GM18499 (cell line): ENCODE measurements at regions not wholly inside any gene's neighbourhood (a gene's known extent, or its start where the extent isn't known, plus 50 kb on each side); places are given as distances from the start of the nearest gene placed in this dataset.

Experiments used
- ATAC-seq: cut with Tn5 transposase; IDR thresholded peaks from one replicate; pipeline ENCODE4 v1.9.1; 2021; ENCODE audit warnings: moderate number of reproducible peaks; ENCODE audit not compliant: insufficient read depth, unreplicated experiment

DNA sequence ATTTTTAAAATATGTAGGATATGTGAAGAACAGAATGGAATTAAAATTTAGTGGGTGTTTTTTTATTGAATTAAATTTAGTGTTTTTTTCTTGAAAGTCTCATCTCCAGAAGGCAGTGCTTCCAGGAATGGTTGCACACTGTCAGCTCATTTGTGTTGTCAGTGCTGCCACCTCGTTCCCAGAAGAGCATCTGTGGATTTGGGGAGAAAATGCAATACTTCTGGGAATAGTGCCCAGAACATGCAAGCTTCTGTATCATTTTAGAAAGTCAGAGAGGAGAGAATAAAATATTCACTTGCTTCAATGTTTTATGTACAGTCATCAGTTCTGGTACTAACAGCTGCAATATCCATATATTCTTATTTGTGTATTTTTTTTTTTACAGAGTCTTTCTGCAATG lies 608.8 kb downstream of the PCDH7 start:
- ATAC-seq: no peak

DNA sequence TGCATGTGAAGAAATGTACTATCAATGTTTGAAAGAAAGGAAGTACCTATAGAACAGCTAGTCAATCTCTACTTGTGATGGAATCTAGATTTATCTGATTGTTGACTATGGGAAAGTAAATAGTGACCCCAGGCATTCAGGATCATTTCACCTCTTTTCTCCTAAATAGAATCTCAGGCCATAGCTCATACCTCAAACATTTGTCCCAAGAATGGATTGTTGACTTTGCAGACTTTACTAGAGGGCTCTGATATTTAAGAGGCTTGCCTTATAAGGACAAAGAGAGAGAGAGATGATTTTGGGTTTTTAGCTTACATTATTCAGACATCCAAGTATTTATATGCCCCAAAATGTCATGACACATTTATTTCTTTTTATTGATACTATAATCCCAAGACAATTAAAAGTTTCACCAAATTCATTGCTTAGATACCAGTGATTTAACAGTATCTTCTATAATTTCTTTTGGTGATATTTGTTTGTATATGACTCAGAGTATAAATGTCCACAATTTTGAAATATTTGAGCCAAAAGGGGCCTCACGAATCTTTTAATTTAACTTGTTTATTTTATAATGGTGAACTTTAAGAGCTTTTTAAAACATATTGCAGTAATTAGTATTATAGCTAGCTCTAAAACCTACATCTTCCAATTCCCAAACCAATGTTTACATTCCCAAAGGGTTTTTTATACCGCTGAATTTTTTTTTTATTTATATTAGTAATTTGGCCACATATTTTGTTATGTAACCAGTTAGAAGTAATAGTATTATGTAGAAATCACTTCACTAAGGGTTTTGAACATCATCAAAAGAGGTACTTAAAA lies 614.1 kb downstream of the PCDH7 start:
- no peak for ATAC-seq

DNA sequence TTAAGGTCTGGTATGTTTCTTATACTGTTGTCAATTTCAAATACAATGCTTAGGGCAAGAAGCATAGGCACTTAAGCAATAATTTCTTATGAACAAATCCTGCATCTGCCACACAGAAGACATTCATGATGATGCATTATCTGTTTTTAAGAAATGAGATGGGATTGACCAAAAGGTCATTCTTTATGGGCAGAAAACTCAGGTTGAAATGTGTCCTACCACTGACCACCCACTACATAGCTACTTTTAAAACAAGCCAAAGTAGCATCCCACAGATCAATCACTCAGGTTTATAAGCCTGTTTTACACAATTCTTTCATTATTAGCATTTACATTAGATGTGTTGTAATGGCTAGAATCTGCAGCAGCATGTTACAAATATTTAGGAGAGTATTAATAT lies 617.8 kb downstream of the PCDH7 start:
- ATAC-seq: no peak

DNA sequence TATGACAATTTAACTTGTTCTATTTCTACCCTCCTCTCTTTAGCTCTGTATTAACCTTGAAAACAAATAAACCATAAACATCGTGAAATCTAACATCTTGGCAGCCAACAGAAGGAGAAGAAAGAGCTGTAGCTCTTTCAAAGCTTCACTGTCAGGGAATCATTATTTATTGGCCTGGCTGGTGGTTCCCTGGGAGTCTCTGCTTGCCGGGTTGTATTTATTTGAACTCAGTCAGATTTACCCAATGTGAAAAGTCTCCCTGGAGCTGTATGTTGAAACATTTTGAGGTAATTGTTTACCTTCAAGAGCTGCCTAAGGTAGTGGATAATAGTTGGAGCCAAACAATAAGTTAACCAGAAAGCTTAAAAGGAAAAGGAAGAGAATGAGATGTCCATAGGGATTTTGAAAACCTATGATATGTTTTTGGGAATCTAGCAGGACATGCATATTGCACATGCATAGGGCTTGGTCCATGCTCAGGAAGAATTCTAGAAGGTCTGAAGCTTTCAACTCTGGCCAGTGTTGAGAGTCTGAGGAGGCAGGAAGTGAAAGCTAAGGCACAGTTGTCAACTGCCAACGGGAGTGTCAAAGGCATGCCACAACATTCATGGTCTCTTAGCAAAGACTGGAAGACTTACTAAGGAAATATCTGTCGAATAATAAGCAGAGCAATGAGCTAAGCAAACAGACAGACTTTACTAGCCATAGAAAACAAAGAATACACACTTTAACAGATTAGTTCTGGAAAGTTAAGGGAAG lies 621.6 kb downstream of the PCDH7 start:
- no peak for ATAC-seq

DNA sequence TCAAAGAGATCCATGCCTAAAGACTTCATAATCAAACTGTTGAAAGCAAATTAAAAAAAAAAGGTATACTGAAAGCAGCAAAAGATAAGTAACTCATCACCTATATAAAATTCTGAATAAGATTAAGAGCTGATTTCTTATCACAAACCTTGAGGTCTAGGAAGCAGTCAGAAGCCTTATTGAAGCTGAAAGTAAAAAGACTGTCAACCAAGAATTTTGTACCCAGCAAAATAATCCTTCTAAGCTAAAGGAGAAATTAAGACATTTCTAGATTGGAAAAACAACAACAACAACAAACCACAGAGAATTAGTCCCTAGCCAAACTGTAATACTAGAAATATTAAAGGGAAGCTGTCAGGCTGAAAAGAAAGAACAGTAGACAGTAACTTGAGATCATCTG lies 622.9 kb downstream of the PCDH7 start:
- no peak for ATAC-seq

DNA sequence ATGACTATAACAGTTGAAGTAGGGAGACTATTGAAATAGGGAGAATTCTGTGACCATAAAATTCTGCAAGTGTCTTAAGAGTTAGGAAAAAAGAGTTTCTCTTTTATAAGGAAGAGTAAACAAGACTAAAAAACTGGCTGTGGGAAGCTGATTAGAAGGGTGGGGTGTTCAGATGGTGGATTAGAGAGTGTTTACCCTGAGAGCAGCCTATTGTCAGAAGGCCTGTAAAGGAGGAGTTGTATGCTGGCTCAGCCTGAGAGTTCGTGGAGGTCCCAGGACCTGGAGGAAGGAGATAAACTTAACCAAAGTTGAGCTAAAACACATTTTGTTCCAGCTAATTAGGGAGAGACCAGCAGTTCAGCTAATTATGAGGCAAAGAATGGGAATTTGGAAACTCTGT lies 629.7 kb downstream of the PCDH7 start:
- ATAC-seq: no peak

DNA sequence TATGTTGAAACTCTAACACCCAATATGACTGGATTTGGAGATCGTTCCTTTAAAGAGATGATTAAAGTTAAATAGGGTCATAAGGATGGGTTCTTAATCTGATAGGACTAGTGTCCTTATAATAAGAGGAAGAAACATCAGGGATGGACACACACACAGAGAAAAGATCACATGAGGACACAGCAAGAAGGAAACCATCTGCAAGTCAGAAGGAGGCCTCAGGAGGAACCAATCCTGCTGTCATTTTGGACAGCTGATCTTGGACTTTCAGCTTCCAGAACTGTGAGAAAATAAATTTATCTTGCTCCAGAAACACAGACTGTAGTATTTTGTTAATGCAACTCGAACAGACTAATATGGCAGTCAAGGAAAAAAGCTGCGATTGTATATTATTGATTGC lies 631.5 kb downstream of the PCDH7 start:
- ATAC-seq: no peak

DNA sequence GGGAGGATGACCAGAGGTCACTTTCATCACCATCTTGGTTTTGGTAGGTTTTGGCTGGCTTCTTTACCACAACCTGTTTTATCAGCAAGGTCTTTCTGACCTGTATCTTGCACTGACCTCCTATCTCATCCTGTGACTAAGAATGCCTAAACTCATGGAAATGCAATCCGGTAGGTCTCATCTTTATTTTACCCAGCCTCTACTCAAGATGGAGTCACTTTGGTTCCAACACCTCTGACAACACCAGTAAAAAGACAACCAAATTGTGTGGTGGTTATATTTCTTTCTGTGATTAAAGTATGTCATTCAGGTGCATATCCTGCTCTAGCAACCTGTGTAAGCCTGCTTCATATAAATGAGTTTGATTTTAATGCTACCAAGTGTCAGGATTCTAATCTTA lies 636.7 kb downstream of the PCDH7 start:
- ATAC-seq: no peak

DNA sequence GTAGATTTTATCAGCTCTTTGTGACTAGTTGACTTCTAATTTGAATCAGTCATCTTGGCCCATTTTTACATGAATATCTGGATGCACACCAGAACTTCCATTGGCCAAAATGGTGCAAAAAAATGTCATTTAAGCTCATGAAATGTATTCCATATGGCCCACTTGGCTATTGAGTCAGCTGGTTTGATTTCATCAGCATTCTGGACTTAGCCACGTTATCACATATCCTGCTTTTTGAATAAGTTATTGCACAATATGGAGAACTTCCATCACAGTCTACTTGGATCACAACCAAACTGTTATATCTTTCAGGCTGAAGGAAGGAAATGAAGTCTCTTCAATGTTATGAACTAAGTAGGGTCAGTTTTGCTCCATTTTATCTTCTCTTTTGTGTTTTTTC lies 640.6 kb downstream of the PCDH7 start:
- no peak for ATAC-seq

DNA sequence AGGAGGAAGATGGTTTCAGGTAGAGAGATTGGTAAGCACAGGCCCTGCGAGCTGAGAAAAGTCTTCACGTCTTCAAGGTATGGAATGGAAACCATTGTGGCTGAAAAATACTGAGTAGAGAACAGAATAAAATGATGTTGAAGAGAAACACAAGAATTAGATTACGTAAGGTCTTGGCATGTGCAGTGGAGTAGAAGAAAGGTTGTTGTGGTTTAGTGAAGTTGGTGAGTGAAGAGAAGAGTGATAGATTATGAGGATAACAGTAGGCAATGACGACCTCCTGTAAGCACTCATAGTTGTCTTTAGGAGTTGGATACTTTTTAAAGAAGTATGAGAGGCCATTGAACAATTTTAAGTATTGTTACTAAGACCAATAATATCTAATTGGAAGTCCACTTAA lies 642.6 kb downstream of the PCDH7 start:
- ATAC-seq: no peak

DNA sequence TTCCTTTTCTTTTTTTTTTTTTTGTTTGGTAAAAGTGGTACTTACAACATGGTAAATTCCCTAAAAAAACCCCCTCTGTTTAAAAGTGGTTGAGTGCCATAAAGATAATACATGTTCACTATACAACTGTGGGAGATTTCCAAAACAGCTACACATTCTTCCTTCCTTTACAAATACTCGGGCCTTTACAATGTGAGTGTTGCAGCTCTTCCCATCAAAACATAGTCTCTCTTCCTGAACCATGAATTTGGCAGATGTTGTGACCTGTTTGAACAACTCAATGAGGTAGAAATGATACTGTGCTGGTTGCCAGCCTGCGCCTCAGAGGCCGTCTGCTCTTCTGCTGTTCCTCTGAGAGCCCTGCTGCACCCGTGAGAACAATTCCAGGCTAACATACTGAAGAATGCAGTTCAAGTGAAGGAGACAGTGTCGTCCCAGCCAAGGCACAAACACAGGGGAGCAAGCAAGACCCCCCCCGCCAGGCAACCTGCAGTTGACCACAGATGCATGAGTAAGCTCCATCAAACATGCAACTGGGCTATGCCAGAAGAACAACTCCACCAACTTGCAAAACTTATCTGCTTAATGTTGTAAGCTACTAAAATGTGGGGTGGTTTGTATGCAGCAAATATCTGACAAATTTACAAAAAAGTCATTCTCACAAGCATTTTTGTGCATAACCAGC lies 645.0 kb downstream of the PCDH7 start:
- ATAC-seq: no peak

DNA sequence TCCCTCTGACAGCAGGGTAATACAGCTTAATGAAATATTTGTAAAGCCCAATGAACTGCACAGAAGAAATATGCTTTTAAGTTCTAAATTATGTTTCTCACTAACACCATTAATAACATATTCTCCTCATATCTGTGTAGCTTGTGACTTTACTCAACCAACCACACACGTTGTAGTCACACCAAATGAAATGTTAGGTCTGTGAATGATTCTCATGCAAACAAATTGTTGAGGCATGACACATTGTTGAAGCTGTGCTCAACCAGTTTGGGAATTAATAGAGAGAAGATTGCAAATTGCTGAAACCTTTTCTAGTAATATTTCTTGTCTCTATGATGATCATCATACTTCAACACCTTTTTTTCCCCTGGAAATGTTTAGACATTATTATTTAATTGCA lies 645.9 kb downstream of the PCDH7 start:
- no peak for ATAC-seq

DNA sequence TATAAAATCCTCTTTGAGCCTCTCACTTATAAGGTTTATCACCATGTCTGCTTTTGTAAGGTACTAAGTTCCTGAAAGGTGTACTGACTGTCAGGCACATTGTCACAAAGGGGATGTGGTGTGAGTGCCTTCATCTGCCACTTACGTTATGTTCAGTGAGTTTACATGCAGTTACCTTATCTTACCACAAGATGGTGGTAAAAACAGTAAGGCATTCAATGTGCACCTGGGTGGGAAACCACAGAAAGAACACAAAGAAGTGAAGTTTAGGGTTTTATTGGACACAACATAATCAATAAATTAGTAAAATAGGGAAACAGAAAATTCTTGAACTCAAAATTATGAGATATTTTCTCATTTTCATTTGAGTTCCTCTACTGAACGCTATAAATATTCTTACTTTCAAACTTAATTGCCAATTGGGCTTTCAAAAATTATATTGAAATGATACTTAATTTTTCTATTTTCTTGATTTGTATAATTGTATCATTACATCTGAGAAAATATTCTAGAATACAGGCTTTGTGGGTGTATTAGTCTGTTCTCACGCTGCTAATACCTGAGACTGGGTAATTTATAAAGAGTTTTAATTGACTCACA lies 650.8 kb downstream of the PCDH7 start:
- ATAC-seq: peak; percentile 97

DNA sequence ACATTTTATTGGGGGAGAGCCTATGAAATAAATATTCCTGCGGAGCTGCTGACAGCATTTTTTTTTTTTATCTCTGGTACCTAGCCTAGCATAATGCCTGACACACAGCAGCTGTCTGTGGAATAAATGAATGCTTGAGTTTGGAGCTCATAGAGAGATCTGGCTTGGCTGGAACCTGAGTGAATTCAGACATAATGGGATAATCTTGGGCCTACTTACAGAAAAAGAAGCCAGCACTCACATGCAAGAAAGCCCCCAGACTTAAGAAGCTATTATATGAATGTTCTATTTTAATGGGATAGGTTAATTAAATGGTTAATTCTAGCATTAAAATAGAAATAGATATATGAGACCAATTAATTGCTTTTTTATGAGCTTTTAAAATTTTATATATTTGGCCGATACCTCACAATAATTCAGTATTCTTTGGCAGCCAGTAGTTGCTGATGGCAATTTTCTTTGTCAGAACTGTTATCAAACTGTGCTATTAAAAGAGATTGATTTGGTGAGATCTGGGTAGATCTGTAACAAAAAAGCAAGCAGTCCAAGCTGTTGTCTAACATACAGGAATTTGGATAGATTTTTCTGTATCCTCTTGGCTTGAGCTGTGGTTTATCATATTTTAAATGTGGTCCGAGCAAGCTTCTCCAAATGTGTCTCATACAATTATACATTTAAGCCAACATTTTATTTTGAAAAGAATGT lies 654.2 kb downstream of the PCDH7 start:
- ATAC-seq: no peak

DNA sequence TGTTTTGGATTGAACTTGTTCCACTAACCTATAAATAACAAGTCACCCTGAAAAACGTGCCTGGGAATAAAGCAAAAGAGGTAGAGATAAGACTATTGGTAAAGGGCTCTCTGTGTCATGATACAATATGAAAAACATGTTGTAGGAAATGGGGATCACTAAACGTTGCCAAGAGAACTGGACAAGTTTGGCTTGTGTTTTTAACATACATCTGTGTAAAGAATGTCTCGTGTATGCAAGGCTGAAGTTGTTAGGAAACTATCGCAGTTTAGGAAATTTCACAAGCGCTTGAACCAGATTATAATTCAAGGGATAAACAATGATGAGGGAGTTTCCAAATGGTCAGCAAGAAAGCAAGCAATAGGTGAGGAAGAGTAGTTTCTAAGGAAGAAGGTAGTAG lies 655.8 kb downstream of the PCDH7 start:
- no peak for ATAC-seq

DNA sequence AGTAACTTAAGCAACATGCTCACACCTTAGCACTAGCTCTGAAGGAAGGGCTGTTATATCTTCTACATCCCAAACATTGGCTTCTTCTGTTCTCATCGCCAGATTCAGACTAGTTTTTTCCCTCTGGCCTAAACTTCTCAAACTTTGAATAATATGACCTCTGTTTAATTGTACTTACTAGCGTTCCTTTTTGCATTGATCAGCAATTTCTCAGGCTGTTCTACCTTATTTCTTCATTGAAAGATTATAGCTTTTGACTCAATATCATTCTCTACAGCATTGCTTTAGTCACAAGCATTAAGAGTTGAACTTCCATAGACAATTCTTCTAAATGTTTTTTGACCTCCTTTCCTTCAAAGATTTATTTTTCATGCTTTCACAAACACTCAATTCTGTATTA lies 659.2 kb downstream of the PCDH7 start:
- no peak for ATAC-seq

DNA sequence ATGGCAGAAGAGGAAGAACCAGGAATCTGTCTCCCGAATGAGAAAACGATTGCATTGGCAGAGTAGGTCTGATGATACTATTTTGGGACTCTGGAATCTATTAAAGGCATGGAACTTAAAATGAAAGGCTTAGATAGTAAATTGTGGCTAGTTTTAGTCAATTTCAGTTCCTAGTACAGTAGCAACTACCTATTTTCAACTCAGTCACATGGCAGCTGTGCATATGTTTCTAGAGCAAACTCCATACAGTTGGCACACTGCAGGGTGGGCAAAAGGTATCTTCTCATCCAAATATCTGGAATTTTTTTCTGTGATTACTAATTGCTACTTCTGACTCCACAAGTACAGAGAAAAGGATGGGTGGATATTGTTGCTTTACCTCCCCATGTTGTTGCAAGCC lies 663.6 kb downstream of the PCDH7 start:
- ATAC-seq: no peak

DNA sequence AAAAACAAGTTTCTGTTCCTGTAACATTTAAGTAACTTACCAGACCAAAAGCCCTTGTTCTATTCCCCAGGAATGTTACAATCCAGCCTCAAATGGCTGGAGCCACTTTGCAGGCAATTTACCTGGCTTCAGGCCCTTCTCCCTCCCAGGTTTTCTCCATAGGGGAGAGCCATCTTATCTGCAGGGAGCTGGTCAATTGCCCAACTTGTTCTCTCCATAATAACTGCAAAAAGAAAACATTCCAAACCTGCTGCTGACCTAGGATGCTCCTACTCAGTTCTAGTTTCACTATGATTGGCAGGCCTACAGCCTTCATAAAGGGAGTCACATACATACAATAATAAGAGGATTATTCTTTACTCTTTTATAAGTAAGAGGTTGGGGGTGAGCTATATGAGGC lies 670.7 kb downstream of the PCDH7 start:
- ATAC-seq: no peak

DNA sequence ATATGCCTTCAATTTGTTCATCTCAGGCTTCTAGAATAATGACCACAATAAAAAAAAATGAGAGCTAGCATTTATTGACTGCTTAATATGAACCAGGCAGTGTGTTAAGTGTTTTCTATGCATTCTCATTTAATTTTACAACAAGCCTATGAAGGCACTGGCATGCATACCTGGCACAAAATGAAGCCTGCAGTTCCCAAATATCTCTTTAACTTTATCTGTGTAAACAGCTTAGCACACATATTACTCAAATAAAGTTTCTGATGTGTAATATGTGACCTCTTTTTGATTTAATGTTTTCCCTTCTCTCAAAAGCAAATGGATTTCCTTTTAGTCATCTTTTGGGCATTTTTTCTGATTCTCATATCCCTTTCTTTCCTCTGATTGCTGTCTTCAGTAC lies 671.8 kb downstream of the PCDH7 start:
- ATAC-seq: no peak

DNA sequence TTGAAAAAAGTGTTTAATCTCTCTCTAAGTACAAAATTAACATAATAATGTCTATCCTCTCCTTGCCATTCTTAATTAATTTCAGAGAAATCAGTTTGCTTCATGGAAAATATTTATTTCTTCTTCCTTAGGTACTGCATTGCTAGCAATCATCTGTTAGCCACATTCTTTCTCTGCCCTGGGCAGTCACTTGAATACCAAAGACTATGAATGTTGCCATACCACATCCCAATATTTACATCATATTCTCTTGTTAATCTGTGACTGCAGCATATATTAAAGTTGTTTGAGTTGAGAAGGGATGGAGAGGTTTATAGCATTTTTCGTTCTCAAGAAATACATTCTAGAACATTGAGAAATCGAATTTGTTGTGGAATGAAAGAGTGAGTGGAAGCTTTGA lies 672.8 kb downstream of the PCDH7 start:
- ATAC-seq: no peak
